DND-41 (cell line): ENCODE measurements at regions not wholly inside any gene's neighbourhood (a gene's known extent, or its start where the extent isn't known, plus 50 kb on each side); places are given as distances from the start of the nearest gene placed in this dataset.
"Not testable (repeated sequence)": the region's sequence is repeated elsewhere in the genome, so short reads cannot be mapped to it uniquely, and the experiment has no call there.

Experiments
- ATAC-seq: fragments of 200-7000 bp; cut with Tn5 transposase; 3 replicates; pipeline ENCODE4 v1.9.1; 2021; ENCODE audit warnings: low read depth; ENCODE audit not compliant: insufficient read depth
- DNase-seq: peaks from one replicate; pipeline ENCODE4 v3.0.0-alpha.2; 2020
- H2AFZ ChIP-seq: 2 replicates; pipeline ENCODE4 v1.6.0; 2012; ENCODE audit warnings: low read depth, low read length
- H3K27ac ChIP-seq: 2 replicates; pipeline ENCODE4 v1.5.1; 2012; ENCODE audit warnings: low read length, inconsistent platforms
- H3K27me3 ChIP-seq: fragments of 200-600 bp; sonication (generic); 2 replicates; pipeline ENCODE4 v1.6.0; 2012; ENCODE audit warnings: low read length, mild to moderate bottlenecking, inconsistent platforms; ENCODE audit not compliant: insufficient read depth, poor library complexity
- H3K36me3 ChIP-seq: 2 replicates; pipeline ENCODE4 v1.5.1; 2012; ENCODE audit warnings: low read length, inconsistent platforms; ENCODE audit not compliant: insufficient read depth
- H3K4me1 ChIP-seq: 2 replicates; pipeline ENCODE4 v1.5.1; 2012; ENCODE audit warnings: mild to moderate bottlenecking, low read length; ENCODE audit not compliant: insufficient read depth
- H3K4me2 ChIP-seq: 2 replicates; pipeline ENCODE4 v1.6.0; 2012; ENCODE audit warnings: mild to moderate bottlenecking, moderate library complexity, low read length, inconsistent platforms; ENCODE audit not compliant: insufficient read depth
- H3K4me3 ChIP-seq, 2 experiments: fragments of 200-600 bp in 1 of 2; shearing (Covaris generic) in 1 of 2; 2 replicates each; pipeline ENCODE4 v1.5.1; 2012 to 2016; ENCODE audit warnings: inconsistent platforms in 2 of 2, low read length in 2 of 2, mild to moderate bottlenecking in 2 of 2, low read depth in 1 of 2, moderate library complexity in 1 of 2
- H3K79me2 ChIP-seq: 2 replicates; pipeline ENCODE4 v1.6.0; 2012; ENCODE audit warnings: low read length, inconsistent platforms; ENCODE audit not compliant: insufficient read depth
- H3K9ac ChIP-seq: 2 replicates; pipeline ENCODE4 v1.6.0; 2012; ENCODE audit warnings: low read depth, mild to moderate bottlenecking, inconsistent platforms, low read length, moderate library complexity
- H3K9me3 ChIP-seq: 2 replicates; pipeline ENCODE4 v1.5.1; 2012; ENCODE audit warnings: low read length, moderate library complexity, mild to moderate bottlenecking, inconsistent platforms; ENCODE audit not compliant: insufficient read depth, severe bottlenecking
- H4K20me1 ChIP-seq: 2 replicates; pipeline ENCODE4 v1.6.0; 2012; ENCODE audit warnings: low read length; ENCODE audit not compliant: insufficient read depth
- CTCF ChIP-seq: IDR thresholded peaks from 2 replicates; pipeline ENCODE4 v1.5.1; 2012; ENCODE audit warnings: borderline replicate concordance, low read length, moderate library complexity, mild to moderate bottlenecking; ENCODE audit not compliant: poor library complexity, severe bottlenecking; ENCODE audit errors: extremely low read depth
- EZH2 ChIP-seq: IDR thresholded peaks from 3 replicates; pipeline ENCODE4 v1.6.1; 2012; ENCODE audit warnings: borderline replicate concordance, low read depth, mild to moderate bottlenecking, moderate library complexity, low read length, inconsistent platforms; ENCODE audit not compliant: severe bottlenecking

- no peak overlapping the region for H3K9ac ChIP-seq
- no peak for TF ChIP-seq CTCF
- TF ChIP-seq EZH2: no peak
- no peaks in the 10 kb centered on the region for H4K20me1 ChIP-seq
- H3K27me3 ChIP-seq: no peaks in the 10 kb centered on the region
- H3K9me3 ChIP-seq: peaks cover 3% of the 10 kb centered on the region
- no peak overlapping the region for H3K4me3 ChIP-seq
- no peak overlapping the region for H2AFZ ChIP-seq
- H3K27ac ChIP-seq: no peak overlapping the region
- no peak overlapping the region for H3K4me2 ChIP-seq
- no peaks in the 10 kb centered on the region for H3K79me2 ChIP-seq
- DNase-seq (no peak), ATAC-seq (no peak)
- H3K4me1 ChIP-seq: peaks cover 4% of the 10 kb centered on the region; the same call in 1 of the 2 replicates
- H3K36me3 ChIP-seq: no peaks in the 10 kb centered on the region
Measured at GRCh38 chr4:161287678-161288352, 876.0 kb downstream of the FSTL5 start.

- H3K36me3 ChIP-seq: no peaks in the 10 kb centered on the region
- DNase-seq (no peak), ATAC-seq (no peak)
- no peaks in the 10 kb centered on the region for H3K79me2 ChIP-seq
- no peak overlapping the region for H2AFZ ChIP-seq
- H3K9me3 ChIP-seq: peaks cover 3% of the 10 kb centered on the region
- H3K4me3 ChIP-seq: no peak overlapping the region
- H3K9ac ChIP-seq: no peak overlapping the region
- no peak overlapping the region for H3K27ac ChIP-seq
- TF ChIP-seq CTCF (no peak), EZH2 (no peak)
- peaks cover 4% of the 10 kb centered on the region; the same call in 1 of the 2 replicates for H3K4me1 ChIP-seq
- H3K4me2 ChIP-seq: no peak overlapping the region
- no peaks in the 10 kb centered on the region for H3K27me3 ChIP-seq
- no peaks in the 10 kb centered on the region for H4K20me1 ChIP-seq
Measured at GRCh38 chr4:161285461-161285860, 878.3 kb downstream of the FSTL5 start.

- H3K4me1 ChIP-seq: peaks cover under 1% of the 10 kb centered on the region; the same call in 1 of the 2 replicates
- no peak overlapping the region for H3K4me2 ChIP-seq
- H3K9ac ChIP-seq: no peak overlapping the region
- ATAC-seq (no peak), DNase-seq (no peak)
- TF ChIP-seq CTCF (no peak), EZH2 (no peak)
- no peaks in the 10 kb centered on the region for H3K9me3 ChIP-seq
- H3K27me3 ChIP-seq: no peaks in the 10 kb centered on the region
- no peak overlapping the region for H3K27ac ChIP-seq
- no peaks in the 10 kb centered on the region for H3K36me3 ChIP-seq
- H4K20me1 ChIP-seq: no peaks in the 10 kb centered on the region
- no peak overlapping the region for H3K4me3 ChIP-seq
- H2AFZ ChIP-seq: no peak overlapping the region
- H3K79me2 ChIP-seq: no peaks in the 10 kb centered on the region
Measured at GRCh38 chr4:161280929-161281328, 882.9 kb downstream of the FSTL5 start.

GRCh38 chr4:161279095-161279494 is 884.7 kb downstream of the FSTL5 start:
- no peak overlapping the region for H3K4me3 ChIP-seq
- DNase-seq (no peak), ATAC-seq (no peak)
- no peaks in the 10 kb centered on the region for H3K36me3 ChIP-seq
- no peaks in the 10 kb centered on the region for H4K20me1 ChIP-seq
- no peak overlapping the region for H3K9ac ChIP-seq
- H2AFZ ChIP-seq: no peak overlapping the region
- H3K79me2 ChIP-seq: no peaks in the 10 kb centered on the region
- no peak overlapping the region for H3K27ac ChIP-seq
- no peaks in the 10 kb centered on the region for H3K9me3 ChIP-seq
- H3K4me2 ChIP-seq: no peak overlapping the region
- TF ChIP-seq CTCF (no peak), EZH2 (no peak)
- no peaks in the 10 kb centered on the region for H3K27me3 ChIP-seq
- H3K4me1 ChIP-seq: no peaks in the 10 kb centered on the region

GRCh38 chr4:161277150-161277787 is 886.5 kb downstream of the FSTL5 start:
- H3K4me3 ChIP-seq, ATAC-seq, DNase-seq, H3K4me2 ChIP-seq, H3K79me2 ChIP-seq, H3K9ac ChIP-seq, H3K4me1 ChIP-seq, H3K36me3 ChIP-seq, H3K27ac ChIP-seq, H3K9me3 ChIP-seq, H2AFZ ChIP-seq, H3K27me3 ChIP-seq, H4K20me1 ChIP-seq: not testable (repeated sequence)
